ENCODE measurements at regions not wholly inside any gene's neighbourhood (a gene's known extent, or its start where the extent isn't known, plus 50 kb on each side); places are given as distances from the start of the nearest gene placed in this dataset.

DNA sequence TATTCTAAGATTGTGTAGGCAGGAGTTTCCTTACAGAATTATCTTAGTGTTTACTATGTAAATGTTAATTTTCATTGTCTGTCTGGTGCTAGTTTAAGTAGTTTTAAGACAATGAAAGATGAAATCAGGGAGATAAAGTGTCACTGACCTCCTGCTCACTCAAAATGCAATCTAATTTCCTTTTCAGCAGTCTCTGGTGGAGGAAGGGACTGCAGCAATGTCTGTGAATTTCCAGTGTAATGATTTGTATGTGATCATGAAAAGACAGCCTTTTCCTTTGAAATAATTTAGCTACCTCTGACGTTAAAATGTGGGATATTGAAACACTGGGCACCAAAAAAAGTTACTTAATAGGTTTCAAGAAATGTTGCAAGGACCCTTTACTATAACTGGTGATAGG lies 779.7 kb upstream of the FLRT2 start:
- Histone ChIP-seq H3K36me3 (ENCODE audit: control insufficient read depth in 5 of 5, insufficient read depth in 5 of 5, low read length in 5 of 5) (no peaks in the 10 kb centered on the region), H3K9ac (ENCODE audit: low read length in 5 of 5) (no peak overlapping the region), H3K4me1 (ENCODE audit: control insufficient read depth in 5 of 5, insufficient read depth in 5 of 5, low read length in 5 of 5) (no peaks in the 10 kb centered on the region), H3K27me3 (ENCODE audit: control insufficient read depth in 5 of 5, insufficient read depth in 4 of 5, low read length in 5 of 5) (no peaks in the 10 kb centered on the region), H3K9me3 (ENCODE audit: control insufficient read depth in 5 of 5, low read length in 5 of 5) (no peaks in the 10 kb centered on the region), H3K27ac (ENCODE audit: low read depth, low read length) (no peak overlapping the region), H3K4me3 (ENCODE audit: low read depth in 1 of 5, low read length in 5 of 5) (no peak overlapping the region)

- H3K27ac ChIP-seq (ENCODE audit: low read depth, low read length) = no peak overlapping the region
- no peaks in the 10 kb centered on the region for H3K4me1 ChIP-seq (ENCODE audit: control insufficient read depth in 5 of 5, insufficient read depth in 5 of 5, low read length in 5 of 5)
- no peak overlapping the region for H3K9ac ChIP-seq (ENCODE audit: low read length in 5 of 5)
- no peaks in the 10 kb centered on the region for H3K9me3 ChIP-seq (ENCODE audit: control insufficient read depth in 5 of 5, low read length in 5 of 5)
- no peaks in the 10 kb centered on the region for H3K36me3 ChIP-seq (ENCODE audit: control insufficient read depth in 5 of 5, insufficient read depth in 5 of 5, low read length in 5 of 5)
- H3K4me3 ChIP-seq (ENCODE audit: low read depth in 1 of 5, low read length in 5 of 5) = no peak overlapping the region
- H3K27me3 ChIP-seq (ENCODE audit: control insufficient read depth in 5 of 5, insufficient read depth in 4 of 5, low read length in 5 of 5) = no peaks in the 10 kb centered on the region
These were observed 779.0 kb upstream of the FLRT2 start for GRCh38 chr14:84750763-84751554.

- Histone ChIP-seq H3K27me3 (ENCODE audit: control insufficient read depth in 5 of 5, insufficient read depth in 4 of 5, low read length in 5 of 5) (no peaks in the 10 kb centered on the region), H3K36me3 (ENCODE audit: control insufficient read depth in 5 of 5, insufficient read depth in 5 of 5, low read length in 5 of 5) (no peaks in the 10 kb centered on the region), H3K4me1 (ENCODE audit: control insufficient read depth in 5 of 5, insufficient read depth in 5 of 5, low read length in 5 of 5) (no peaks in the 10 kb centered on the region), H3K27ac (ENCODE audit: low read depth, low read length) (no peak overlapping the region), H3K9ac (ENCODE audit: low read length in 5 of 5) (no peak overlapping the region), H3K4me3 (ENCODE audit: low read depth in 1 of 5, low read length in 5 of 5) (no peak overlapping the region), H3K9me3 (ENCODE audit: control insufficient read depth in 5 of 5, low read length in 5 of 5) (no peaks in the 10 kb centered on the region)
These were observed 778.2 kb upstream of the FLRT2 start for GRCh38 chr14:84751745-84752144.

GRCh38 chr14:84760489-84761126 lies 769.3 kb upstream of the FLRT2 start:
- Histone ChIP-seq H3K36me3 (ENCODE audit: control insufficient read depth in 5 of 5, insufficient read depth in 5 of 5, low read length in 5 of 5) (no peaks in the 10 kb centered on the region), H3K4me1 (ENCODE audit: control insufficient read depth in 5 of 5, insufficient read depth in 5 of 5, low read length in 5 of 5) (no peaks in the 10 kb centered on the region), H3K27me3 (ENCODE audit: control insufficient read depth in 5 of 5, insufficient read depth in 4 of 5, low read length in 5 of 5) (no peaks in the 10 kb centered on the region), H3K9me3 (ENCODE audit: control insufficient read depth in 5 of 5, low read length in 5 of 5) (peaks cover 0 to 13% (median 5%) of the 10 kb centered on the region in 5 donors), H3K27ac (ENCODE audit: low read depth, low read length) (no peak overlapping the region), H3K9ac (ENCODE audit: low read length in 5 of 5) (no peak overlapping the region), H3K4me3 (ENCODE audit: low read depth in 1 of 5, low read length in 5 of 5) (no peak overlapping the region)

DNA sequence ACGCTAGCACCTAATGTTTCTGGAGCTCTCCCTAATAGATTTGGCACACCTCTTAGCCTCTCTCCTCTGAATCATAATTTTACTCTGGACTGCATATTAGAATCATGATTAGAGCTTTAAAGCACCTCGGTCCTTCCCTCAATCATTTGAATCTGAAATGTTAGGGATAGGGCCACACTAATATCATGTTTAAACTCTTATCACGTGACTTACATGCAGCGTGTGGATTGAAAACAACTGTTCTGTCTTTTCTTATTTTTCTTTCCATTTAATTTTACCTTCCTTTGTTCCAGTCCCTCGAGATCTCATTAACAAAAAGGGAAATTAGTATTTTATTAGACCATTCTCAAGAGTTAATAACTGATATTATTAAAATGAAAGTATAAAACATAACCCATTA lies 762.5 kb upstream of the FLRT2 start:
- H3K4me1 ChIP-seq (ENCODE audit: control insufficient read depth in 5 of 5, insufficient read depth in 5 of 5, low read length in 5 of 5) = no peaks in the 10 kb centered on the region
- no peaks in the 10 kb centered on the region for H3K27me3 ChIP-seq (ENCODE audit: control insufficient read depth in 5 of 5, insufficient read depth in 4 of 5, low read length in 5 of 5)
- H3K27ac ChIP-seq (ENCODE audit: low read depth, low read length) = no peak overlapping the region
- H3K9ac ChIP-seq (ENCODE audit: low read length in 5 of 5) = no peak overlapping the region
- peaks cover 0 to 17% (median 7%) of the 10 kb centered on the region in 5 donors for H3K9me3 ChIP-seq (ENCODE audit: control insufficient read depth in 5 of 5, low read length in 5 of 5)
- H3K36me3 ChIP-seq (ENCODE audit: control insufficient read depth in 5 of 5, insufficient read depth in 5 of 5, low read length in 5 of 5) = no peaks in the 10 kb centered on the region
- no peak overlapping the region for H3K4me3 ChIP-seq (ENCODE audit: low read depth in 1 of 5, low read length in 5 of 5)

GRCh38 chr14:84770030-84770429 lies 759.9 kb upstream of the FLRT2 start:
- H3K27me3 ChIP-seq (ENCODE audit: control insufficient read depth in 5 of 5, insufficient read depth in 4 of 5, low read length in 5 of 5) = no peaks in the 10 kb centered on the region
- no peaks in the 10 kb centered on the region for H3K4me1 ChIP-seq (ENCODE audit: control insufficient read depth in 5 of 5, insufficient read depth in 5 of 5, low read length in 5 of 5)
- H3K9me3 ChIP-seq (ENCODE audit: control insufficient read depth in 5 of 5, low read length in 5 of 5) = peaks cover 0 to 9% (median 3%) of the 10 kb centered on the region in 5 donors
- H3K9ac ChIP-seq (ENCODE audit: low read length in 5 of 5) = no peak overlapping the region
- no peak overlapping the region for H3K4me3 ChIP-seq (ENCODE audit: low read depth in 1 of 5, low read length in 5 of 5)
- no peaks in the 10 kb centered on the region for H3K36me3 ChIP-seq (ENCODE audit: control insufficient read depth in 5 of 5, insufficient read depth in 5 of 5, low read length in 5 of 5)
- H3K27ac ChIP-seq (ENCODE audit: low read depth, low read length) = no peak overlapping the region

DNA sequence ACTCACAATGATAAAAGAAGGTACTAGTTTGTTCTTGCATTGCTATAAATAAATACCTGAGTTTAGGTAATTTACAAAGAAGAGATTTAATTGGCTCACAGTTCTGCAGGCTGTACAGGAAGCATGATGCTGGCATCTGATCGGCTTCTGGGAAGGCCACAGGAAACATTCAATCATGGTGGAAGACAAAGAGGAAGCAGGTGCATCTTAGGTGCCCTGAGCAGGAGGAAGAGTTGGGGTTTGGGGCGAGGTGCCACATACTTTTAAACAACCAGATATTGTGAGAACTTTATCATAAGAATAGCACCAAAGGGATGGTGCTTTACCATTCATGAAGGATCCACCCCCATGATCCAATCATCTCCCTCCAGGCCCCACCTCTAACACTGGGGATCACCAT lies 752.6 kb upstream of the FLRT2 start:
- Histone ChIP-seq H3K4me3 (ENCODE audit: low read depth in 1 of 5, low read length in 5 of 5) (no peak overlapping the region), H3K36me3 (ENCODE audit: control insufficient read depth in 5 of 5, insufficient read depth in 5 of 5, low read length in 5 of 5) (no peaks in the 10 kb centered on the region), H3K4me1 (ENCODE audit: control insufficient read depth in 5 of 5, insufficient read depth in 5 of 5, low read length in 5 of 5) (no peaks in the 10 kb centered on the region), H3K9me3 (ENCODE audit: control insufficient read depth in 5 of 5, low read length in 5 of 5) (no peaks in the 10 kb centered on the region), H3K27me3 (ENCODE audit: control insufficient read depth in 5 of 5, insufficient read depth in 4 of 5, low read length in 5 of 5) (no peaks in the 10 kb centered on the region), H3K9ac (ENCODE audit: low read length in 5 of 5) (no peak overlapping the region), H3K27ac (ENCODE audit: low read depth, low read length) (no peak overlapping the region)

DNA sequence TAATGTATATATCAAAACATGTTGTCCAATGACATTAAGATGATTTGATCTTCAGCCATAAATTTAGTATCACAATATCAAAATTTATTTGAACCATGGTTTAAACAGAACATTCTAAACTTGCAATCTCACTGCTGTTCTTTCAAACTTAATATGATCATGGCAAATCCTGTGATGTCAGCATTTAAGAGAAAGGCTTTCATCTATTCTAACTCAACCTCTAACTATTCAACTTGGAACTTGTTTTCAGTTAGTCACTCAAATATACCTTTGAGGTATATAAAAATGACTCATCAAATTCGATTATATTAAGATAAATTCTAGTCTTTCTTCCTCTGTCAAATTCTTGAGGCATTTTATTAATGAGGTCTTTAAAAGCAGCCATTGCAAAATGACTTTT lies 747.0 kb upstream of the FLRT2 start:
- Histone ChIP-seq H3K4me3 (ENCODE audit: low read depth in 1 of 5, low read length in 5 of 5) (no peak overlapping the region), H3K9ac (ENCODE audit: low read length in 5 of 5) (no peak overlapping the region), H3K4me1 (ENCODE audit: control insufficient read depth in 5 of 5, insufficient read depth in 5 of 5, low read length in 5 of 5) (no peaks in the 10 kb centered on the region), H3K27ac (ENCODE audit: low read depth, low read length) (no peak overlapping the region), H3K9me3 (ENCODE audit: control insufficient read depth in 5 of 5, low read length in 5 of 5) (no peaks in the 10 kb centered on the region), H3K36me3 (ENCODE audit: control insufficient read depth in 5 of 5, insufficient read depth in 5 of 5, low read length in 5 of 5) (no peaks in the 10 kb centered on the region), H3K27me3 (ENCODE audit: control insufficient read depth in 5 of 5, insufficient read depth in 4 of 5, low read length in 5 of 5) (no peaks in the 10 kb centered on the region)

- no peak overlapping the region for H3K9ac ChIP-seq (ENCODE audit: low read length in 5 of 5)
- no peak overlapping the region for H3K4me3 ChIP-seq (ENCODE audit: low read depth in 1 of 5, low read length in 5 of 5)
- no peak overlapping the region for H3K27ac ChIP-seq (ENCODE audit: low read depth, low read length)
- H3K9me3 ChIP-seq (ENCODE audit: control insufficient read depth in 5 of 5, low read length in 5 of 5) = no peaks in the 10 kb centered on the region
- H3K27me3 ChIP-seq (ENCODE audit: control insufficient read depth in 5 of 5, insufficient read depth in 4 of 5, low read length in 5 of 5) = no peaks in the 10 kb centered on the region
- no peaks in the 10 kb centered on the region for H3K36me3 ChIP-seq (ENCODE audit: control insufficient read depth in 5 of 5, insufficient read depth in 5 of 5, low read length in 5 of 5)
- H3K4me1 ChIP-seq (ENCODE audit: control insufficient read depth in 5 of 5, insufficient read depth in 5 of 5, low read length in 5 of 5) = no peaks in the 10 kb centered on the region
These were observed 746.4 kb upstream of the FLRT2 start for GRCh38 chr14:84783511-84783910.

DNA sequence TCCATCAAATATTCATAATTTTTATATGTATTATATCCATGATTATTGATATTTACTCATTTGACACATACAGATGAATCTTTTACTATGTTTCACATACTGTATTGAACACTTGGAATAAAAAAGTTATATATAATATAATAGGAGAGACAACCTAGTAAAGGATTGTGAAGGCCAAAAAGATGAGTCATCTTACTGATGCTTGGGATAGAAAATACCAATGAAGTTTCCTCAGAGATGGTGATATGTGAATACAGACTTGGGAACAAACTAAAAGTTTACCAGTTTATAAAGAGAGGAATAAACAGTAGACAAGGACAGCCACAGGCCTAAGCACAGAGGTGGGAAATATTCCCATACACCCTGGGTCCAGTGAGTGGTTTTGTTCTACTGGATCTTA lies 743.9 kb upstream of the FLRT2 start:
- no peaks in the 10 kb centered on the region for H3K36me3 ChIP-seq (ENCODE audit: control insufficient read depth in 5 of 5, insufficient read depth in 5 of 5, low read length in 5 of 5)
- no peaks in the 10 kb centered on the region for H3K27me3 ChIP-seq (ENCODE audit: control insufficient read depth in 5 of 5, insufficient read depth in 4 of 5, low read length in 5 of 5)
- no peak overlapping the region for H3K9ac ChIP-seq (ENCODE audit: low read length in 5 of 5)
- no peak overlapping the region for H3K4me3 ChIP-seq (ENCODE audit: low read depth in 1 of 5, low read length in 5 of 5)
- H3K4me1 ChIP-seq (ENCODE audit: control insufficient read depth in 5 of 5, insufficient read depth in 5 of 5, low read length in 5 of 5) = no peaks in the 10 kb centered on the region
- no peaks in the 10 kb centered on the region for H3K9me3 ChIP-seq (ENCODE audit: control insufficient read depth in 5 of 5, low read length in 5 of 5)
- H3K27ac ChIP-seq (ENCODE audit: low read depth, low read length) = no peak overlapping the region
